Non-pigmented ciliary epithelial cell (primary cell): ENCODE measurements at regions not wholly inside any gene's neighbourhood (a gene's known extent, or its start where the extent isn't known, plus 50 kb on each side); places are given as distances from the start of the nearest gene placed in this dataset.

Experiments used
- DNase-seq: peaks from one replicate; pipeline ENCODE4 v3.0.0-alpha.2; 2010; ENCODE audit warnings: low read depth

GRCh38 chr17:55668312-55668920, 54.2 kb downstream of the TMEM100 start:
- no peak for DNase-seq

DNA sequence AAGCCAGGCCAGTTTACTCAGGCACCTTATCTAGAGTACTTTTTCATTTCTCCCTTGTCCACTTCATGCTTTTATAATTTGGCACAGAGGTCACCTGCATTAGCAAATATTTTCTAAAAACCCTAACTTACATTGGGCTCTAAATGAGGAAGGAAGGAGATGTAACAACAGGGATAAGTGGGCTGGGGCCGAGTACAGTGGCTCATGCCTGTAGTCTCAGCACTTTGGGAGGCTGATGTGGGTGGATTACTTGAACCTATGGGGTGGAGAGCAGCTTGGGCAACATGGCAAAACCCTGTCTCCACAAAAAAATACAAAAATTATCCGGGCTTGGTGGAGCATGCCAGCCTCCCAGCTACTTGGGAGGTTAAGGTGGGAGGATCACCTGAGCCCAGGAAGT, 55.9 kb downstream of the TMEM100 start:
- no peak for DNase-seq

DNA sequence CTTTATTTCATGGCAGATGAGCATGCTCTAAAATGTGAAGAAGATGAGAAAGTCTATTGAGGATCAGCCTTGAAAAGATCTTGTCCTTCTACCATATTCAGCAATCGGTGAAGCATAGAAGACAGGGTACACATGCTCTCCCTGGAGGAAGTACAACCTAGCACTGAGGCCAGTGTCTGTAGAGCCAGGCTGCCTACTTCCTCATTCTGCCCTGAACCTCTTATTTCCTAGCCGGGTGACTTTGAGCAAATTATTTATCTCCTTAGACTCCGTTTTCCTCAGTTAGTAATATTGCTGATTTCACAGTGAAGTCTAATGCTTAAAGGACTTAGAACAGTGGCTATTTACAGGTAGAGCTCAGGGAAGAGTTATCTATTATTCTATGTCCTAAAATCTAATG, 58.4 kb downstream of the TMEM100 start:
- no peak for DNase-seq

- no peak for DNase-seq
These were observed 59.3 kb downstream of the TMEM100 start for GRCh38 chr17:55663400-55663799.

DNA sequence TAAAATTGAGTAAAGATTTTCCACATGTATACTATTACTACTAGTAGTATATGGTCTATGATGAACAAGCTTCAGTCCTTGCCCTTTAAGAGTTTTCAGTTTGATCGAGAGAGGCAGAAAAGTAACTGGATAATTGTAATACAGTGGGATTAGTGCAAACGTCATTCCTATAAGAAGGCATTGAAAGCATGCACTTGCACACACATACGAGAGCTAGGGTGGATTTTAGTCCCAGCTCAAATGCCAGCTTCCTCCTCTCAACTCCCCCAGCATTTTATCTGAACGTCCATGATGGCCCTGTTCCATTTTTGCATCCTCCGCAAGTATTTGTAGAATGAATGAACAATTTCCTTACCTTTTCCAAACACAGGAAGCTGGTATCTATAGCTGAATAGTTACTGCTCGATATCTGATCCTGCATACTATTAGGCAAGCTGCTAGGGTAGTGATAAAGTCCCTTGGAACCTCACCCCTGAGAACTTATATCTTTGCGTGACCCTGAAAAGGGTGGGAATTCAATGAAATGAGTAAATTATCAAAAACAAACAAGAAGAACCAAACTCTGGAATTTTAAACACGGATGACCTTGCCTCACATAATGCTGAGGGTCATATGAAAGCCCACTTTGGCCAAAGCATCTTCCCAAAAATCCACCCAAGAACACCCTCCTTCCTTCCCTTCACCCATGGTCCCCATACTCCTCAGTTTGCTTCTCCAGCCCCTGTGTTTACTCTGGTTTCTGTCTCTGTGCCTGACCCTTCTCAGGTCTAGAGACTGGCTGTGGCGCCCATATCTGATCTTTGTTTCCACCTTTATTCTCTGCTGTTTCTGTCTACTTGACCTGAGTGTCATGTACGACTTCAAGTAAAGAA, 60.5 kb downstream of the TMEM100 start:
- no peak for DNase-seq

DNA sequence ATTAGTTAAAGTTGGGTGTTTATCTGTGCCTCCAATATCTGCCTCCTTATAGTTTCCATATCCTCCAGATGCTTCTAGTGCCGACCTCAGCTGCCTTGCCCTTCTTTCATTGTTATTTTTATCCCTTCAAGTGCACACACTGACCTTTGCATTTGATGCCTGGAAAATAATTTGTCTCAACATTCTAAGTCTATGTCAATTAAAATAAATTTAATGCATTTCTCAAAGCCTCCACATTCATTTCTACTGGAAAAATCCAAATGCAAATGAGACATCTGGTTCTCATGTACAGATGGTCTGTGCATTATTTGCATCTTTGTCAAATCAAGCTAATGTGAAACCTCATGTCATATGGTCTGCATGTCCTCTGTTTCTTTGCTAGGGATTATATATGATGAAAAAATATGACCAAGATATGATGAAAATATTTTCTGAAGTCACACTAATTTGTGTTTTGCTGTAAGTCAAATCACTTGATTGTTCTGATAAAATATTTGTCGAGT, 61.4 kb downstream of the TMEM100 start:
- no peak for DNase-seq

- no peak for DNase-seq
These were observed 62.3 kb downstream of the TMEM100 start for GRCh38 chr17:55660178-55660886.

DNA sequence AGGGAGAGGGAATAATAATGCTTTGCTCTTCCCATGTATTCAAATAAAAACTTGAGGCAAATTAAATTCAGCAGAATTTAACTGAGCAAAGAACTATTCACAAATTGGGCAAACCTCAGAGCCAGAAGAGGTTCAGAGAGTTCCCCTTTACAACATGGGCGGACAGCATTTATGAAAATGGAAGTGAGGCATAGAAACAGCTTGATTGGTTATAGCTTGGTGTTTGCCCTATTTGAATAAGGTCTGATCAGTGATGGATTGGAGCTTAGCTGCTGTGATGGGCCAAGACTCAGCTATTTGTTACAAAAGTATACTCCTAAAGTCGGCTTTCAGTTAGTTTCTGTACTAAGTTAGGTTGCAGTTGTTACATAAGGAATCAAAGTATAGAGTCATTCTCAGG, 63.0 kb downstream of the TMEM100 start:
- no peak for DNase-seq

DNA sequence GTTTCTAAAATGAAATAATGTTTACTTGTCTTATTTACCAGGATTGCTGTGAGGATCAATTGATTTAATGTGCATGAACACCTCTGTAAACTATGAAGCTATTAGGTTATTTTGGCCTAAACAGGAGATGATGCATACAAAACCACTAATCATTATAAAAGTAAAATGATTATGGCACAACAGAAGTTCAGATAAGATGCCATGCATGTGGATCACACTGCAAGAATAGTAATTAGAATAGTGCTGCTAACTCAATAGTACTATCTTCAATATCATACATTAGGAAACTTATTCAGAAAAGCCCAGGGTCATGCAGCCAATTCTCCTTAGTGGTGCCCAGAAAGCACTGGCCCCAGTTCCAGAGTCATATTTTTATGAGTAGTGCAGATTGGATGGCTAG, 66.9 kb downstream of the TMEM100 start:
- DNase-seq = no peak

- no peak for DNase-seq
These were observed 67.8 kb downstream of the TMEM100 start for GRCh38 chr17:55654821-55655220.

GRCh38 chr17:55654022-55654421, 68.6 kb downstream of the TMEM100 start:
- DNase-seq = no peak

GRCh38 chr17:55652825-55653224, 69.8 kb downstream of the TMEM100 start:
- DNase-seq = no peak

GRCh38 chr17:55652114-55652823, 70.4 kb downstream of the TMEM100 start:
- no peak for DNase-seq

DNA sequence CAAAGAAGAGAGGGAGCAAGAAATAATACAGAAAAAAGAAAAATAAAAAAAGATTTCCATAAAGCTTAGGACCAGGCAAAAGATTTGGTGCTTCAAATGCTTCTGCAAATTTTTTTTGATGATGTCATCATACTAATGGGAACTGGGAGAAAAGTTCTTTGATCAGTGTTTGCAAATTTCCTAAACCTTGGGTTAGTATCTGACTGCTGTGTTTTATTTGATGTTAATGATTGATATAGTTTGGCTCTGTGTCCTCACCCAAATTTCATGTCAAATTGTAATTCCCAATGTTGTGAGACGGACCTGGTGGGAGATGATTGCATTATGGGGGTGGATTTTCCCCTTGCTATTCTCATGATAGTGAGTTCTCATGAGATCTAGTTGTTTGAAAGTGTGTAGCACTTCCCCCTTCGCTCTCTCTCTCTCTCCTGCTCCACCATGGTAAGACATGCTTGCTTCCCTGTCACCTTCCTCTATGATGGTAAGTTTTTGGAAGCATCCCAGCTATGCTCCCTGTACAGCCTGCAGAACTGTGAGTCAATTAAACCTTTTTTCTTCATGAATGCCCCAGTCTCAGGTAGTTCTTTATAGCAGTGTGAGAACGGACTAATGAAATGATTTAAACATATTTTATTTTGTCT, 72.6 kb downstream of the TMEM100 start:
- DNase-seq = no peak

DNA sequence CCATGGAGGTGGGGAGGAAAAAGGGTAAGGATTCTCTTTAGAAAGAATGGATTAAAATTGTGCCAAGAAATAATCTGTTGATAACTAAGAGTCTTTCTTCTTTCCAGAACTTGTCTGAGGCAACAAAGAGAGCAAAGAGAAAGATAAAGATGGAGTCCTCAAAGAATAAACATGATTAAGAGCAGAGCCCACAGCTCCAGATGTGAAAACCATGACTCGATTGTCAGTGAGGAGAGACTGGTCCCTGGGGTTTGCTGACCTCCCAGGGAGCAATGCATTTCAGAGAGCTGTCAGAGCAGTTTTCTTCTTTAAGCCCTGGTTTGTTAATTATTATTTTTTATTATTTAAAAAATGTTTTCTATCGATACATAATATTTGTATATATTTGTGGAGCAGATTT, 74.6 kb downstream of the TMEM100 start:
- DNase-seq = no peak

DNA sequence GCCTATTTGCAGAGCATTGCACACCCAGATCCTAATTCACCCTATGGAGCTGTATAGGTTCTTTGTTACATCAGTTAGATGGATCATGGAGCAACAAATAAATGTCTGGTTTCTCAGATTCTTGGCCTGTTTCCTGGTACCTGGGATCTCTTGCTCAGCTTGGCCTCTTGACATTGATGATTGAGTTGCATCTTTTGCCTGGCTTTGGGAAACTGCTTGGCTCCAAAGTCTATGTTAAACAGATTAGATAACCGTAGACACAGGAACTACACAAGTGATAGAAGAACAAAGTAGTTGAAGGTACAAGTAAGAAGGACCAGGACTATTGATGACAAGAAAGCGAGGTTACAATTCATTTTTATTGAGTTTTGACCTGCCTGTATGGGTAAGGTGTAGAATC, 77.3 kb downstream of the TMEM100 start:
- no peak for DNase-seq

DNA sequence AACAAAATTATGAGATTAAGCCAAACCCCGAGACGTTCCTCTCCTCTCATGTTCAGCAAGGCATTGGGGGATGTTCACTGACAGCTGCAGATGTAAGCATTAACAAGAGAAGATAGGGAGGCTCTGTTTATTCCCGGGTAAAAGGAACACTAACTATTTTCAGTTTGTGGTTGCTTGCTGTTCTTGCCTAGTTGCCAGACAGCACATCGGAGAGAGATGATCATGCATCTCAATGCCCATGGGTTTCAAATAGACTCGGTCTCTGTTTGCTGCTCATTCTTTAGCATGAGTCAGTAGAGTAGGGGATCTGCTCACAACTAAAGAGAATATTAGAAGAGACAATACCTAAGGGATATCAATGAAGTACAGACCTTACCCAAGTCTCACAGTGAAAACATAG, 78.3 kb downstream of the TMEM100 start:
- DNase-seq = no peak

GRCh38 chr17:55642741-55643140, 79.9 kb downstream of the TMEM100 start:
- no peak for DNase-seq

GRCh38 chr17:55641676-55642081, 81.0 kb downstream of the TMEM100 start:
- peak; percentile 34 for DNase-seq

DNA sequence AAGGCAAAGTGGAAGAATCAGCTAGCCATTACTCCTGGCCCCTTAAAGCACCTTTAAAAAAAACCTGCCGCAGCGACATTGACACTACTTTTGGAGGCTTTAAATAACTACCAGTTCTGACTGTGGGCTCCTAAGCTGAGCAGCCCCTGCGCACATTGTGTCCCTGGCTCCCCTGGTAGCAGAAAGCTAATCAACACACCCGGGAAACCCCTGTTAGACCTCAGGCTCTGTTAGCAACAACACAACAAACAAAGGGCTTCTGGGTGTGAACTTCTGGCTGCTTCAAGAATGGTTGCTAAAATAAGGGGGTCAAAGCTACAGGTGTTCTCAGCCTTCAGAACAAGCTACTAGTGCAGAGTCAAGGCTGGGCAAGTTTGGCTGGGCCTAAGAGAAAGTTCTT, 83.6 kb downstream of the TMEM100 start:
- DNase-seq = no peak

DNA sequence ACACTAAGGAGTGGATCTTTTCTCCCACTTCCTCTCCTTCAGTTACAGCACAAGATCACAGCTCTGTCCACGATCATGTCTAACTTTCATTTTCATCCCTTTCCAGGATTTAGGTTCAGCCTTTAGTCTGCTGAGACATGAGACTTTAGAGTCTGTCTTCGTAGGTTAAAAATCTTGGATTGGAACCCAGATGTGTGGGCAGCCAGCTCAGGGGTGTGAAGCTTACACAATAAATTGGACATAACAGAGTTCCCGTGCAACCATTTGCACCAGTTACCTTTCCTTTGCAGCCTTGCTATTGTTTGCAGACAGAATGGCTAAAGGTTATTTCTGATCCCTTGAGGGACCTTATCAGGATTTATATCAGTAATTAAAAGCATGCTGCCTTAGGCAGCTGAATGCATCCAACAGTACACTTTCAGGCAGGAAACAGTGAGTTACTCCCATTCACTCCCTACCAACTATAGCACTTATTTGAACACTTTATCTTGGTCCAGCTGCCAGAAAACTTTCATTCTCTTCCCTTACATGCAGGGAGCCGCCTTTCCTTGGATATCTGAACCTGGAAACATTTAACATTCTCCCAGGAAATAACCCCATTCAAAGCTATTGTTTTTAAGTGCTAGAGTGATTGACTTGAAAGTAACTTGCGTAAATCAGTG, 87.3 kb downstream of the TMEM100 start:
- DNase-seq = no peak
